ENCODE measurements at regions not wholly inside any gene's neighbourhood (a gene's known extent, or its start where the extent isn't known, plus 50 kb on each side); places are given as distances from the start of the nearest gene placed in this dataset.

DNA sequence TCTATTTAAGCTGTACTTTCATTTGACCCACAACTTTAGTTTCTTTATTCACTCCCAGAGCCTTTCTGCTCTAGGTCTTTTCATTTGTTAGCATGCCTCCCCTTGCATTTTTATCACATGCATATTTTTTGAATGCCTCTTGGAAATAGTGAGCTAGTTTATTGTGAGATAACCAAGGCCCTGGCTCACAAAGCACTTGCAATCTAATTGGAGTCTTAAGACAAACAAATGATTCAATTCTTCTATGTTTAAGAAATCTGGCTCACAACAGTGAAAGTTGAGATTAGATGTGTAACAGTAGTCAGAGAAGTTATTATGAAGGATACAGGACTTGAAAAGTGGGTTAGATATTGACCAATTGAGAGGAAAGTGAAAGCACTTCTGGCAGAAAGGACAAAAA, 173.4 kb downstream of the MOXD1 start:
- peak; percentile 75 for DNase-seq (ENCODE audit: extremely low read depth, low read depth)
- TF ChIP-seq, protein P1, sequence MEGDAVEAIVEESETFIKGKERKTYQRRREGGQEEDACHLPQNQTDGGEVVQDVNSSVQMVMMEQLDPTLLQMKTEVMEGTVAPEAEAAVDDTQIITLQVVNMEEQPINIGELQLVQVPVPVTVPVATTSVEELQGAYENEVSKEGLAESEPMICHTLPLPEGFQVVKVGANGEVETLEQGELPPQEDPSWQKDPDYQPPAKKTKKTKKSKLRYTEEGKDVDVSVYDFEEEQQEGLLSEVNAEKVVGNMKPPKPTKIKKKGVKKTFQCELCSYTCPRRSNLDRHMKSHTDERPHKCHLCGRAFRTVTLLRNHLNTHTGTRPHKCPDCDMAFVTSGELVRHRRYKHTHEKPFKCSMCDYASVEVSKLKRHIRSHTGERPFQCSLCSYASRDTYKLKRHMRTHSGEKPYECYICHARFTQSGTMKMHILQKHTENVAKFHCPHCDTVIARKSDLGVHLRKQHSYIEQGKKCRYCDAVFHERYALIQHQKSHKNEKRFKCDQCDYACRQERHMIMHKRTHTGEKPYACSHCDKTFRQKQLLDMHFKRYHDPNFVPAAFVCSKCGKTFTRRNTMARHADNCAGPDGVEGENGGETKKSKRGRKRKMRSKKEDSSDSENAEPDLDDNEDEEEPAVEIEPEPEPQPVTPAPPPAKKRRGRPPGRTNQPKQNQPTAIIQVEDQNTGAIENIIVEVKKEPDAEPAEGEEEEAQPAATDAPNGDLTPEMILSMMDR (IDR thresholded peaks at IDR 0.05; ENCODE audit: low read depth, low read length) = no peak

DNA sequence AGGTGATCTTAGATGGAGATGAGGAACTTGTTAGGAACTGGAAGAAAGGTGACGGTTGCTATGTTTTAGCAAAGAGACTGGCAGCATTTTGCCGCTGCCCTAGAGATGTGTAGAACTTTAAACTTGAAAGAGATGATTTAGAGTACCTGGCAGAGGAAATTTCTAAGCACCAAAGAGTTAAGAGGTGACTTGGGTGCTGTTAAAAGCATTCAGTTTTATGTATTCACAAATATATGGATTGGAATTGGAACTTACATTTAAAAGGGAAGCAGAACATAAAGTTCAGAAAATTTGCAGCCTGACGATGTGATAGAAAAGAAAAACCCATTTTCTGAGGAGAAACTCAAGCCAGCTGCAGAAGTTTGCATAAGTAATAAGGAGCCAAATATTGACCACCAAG, 176.3 kb downstream of the MOXD1 start:
- TF ChIP-seq, protein P1 (IDR thresholded peaks at IDR 0.05; ENCODE audit: low read depth, low read length) = no peak
- no peak for DNase-seq (ENCODE audit: extremely low read depth, low read depth)

DNA sequence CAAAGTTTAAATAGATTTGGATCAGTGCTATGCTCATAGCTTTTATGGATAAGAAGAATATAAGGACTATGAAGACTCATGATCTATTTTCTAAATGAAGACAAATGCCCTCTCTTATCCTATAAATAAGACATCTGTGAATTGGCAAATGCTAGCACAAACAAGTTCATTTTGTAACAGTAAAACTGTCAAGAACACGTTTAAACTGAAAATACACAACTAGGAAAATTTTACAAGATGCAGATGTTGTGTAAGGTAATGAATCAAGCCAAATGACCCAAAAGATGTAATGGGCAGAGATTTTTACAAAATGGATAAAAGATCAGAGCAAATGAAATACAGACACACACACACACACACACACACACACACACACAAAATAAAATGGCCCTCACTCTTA, 180.5 kb downstream of the MOXD1 start:
- DNase-seq (ENCODE audit: extremely low read depth, low read depth) = no peak
- TF ChIP-seq, protein P1 (IDR thresholded peaks at IDR 0.05; ENCODE audit: low read depth, low read length) = no peak

DNA sequence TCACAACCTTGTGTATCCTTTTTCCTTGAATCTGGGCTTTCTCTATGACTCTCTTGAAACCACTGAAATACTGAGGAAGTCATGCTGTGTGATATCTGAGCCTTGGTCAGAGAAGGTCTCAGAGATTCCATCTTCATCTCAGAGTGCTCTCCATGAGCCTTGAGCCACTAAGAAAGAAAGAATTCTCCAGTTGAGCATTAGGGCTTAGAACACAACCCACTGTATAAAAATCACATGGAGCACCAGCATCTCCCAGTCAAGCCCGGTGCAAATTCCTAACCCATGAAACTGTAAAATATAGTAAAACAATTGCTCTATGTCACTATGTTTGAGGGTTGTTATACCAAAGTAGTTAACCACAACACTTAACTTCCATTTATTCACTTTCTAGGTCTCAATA, 181.4 kb downstream of the MOXD1 start:
- TF ChIP-seq, protein P1 (IDR thresholded peaks at IDR 0.05; ENCODE audit: low read depth, low read length) = no peak
- DNase-seq (ENCODE audit: extremely low read depth, low read depth) = no peak

DNA sequence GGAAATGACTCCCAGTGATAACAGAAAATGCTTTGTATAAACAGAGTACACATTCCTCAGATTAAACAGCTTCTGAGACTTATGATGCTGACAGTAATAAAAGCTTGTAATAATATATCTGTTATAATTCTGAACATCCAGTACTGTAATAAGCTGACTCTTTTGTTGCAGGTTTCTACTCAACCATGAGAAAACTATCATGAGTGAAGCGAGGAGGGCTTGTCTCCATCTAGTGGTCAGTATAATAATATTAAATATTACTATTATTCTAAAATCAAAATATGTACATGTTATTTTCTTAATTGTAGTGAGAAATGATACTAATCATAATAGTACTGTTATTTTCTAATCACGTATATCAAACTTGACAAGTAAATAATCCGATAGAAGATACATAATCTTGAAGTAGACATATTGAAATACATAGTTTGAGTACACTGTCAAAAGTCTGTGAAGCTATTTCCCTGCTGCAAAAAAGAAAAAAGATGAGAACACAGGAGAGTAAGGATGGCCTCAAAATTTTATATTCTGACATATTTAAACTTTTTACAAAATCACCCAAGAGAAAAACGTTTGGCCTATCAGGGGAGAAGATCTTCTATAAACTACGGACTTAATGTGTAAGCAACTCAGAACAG, 183.1 kb downstream of the MOXD1 start:
- TF ChIP-seq, protein P1 (IDR thresholded peaks at IDR 0.05; ENCODE audit: low read depth, low read length) = peak; percentile 35
- no peak for DNase-seq (ENCODE audit: extremely low read depth, low read depth)

DNA sequence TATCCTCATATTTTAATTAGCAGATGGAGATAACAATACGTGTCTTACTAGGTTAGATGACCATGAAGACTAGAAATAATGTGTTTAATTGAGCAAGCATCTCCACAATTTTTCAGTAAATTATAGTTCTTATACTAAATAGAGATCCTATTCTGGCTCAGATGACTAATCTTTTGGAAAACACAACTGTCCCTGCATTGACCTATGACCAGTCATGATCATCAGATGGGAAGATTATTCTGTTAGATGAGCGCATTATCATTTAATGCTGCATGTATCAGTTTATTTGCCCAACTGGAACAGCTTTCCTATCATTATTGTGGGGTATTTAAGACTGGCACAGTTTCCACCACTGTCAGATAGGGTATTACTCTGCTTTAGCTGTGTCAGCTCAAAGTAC, 185.5 kb downstream of the MOXD1 start:
- DNase-seq (ENCODE audit: extremely low read depth, low read depth) = no peak
- TF ChIP-seq, protein P1 (IDR thresholded peaks at IDR 0.05; ENCODE audit: low read depth, low read length) = no peak

DNA sequence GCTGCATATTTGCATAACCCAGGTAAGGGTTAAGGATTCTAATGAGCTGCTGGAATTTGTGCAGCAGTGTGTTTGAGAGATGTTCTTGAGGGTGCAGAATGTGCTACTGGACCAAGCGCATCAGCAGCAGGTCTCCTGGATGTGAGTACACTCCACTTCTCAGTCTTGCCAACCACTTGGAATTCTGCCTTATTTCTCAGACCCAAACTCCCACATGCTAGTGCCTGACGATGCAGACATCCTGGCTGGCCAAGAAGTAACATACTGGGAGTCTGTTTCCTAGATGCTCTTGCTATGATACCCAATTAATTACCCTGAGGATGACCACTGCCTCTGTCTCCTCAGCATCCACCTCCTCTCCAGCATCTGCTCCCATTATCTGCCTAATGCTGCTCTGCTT, 186.6 kb downstream of the MOXD1 start:
- TF ChIP-seq, protein P1 (IDR thresholded peaks at IDR 0.05; ENCODE audit: low read depth, low read length) = no peak
- DNase-seq (ENCODE audit: extremely low read depth, low read depth) = no peak
